ENCODE measurements at regions not wholly inside any gene's neighbourhood (a gene's known extent, or its start where the extent isn't known, plus 50 kb on each side); places are given as distances from the start of the nearest gene placed in this dataset.

DNA sequence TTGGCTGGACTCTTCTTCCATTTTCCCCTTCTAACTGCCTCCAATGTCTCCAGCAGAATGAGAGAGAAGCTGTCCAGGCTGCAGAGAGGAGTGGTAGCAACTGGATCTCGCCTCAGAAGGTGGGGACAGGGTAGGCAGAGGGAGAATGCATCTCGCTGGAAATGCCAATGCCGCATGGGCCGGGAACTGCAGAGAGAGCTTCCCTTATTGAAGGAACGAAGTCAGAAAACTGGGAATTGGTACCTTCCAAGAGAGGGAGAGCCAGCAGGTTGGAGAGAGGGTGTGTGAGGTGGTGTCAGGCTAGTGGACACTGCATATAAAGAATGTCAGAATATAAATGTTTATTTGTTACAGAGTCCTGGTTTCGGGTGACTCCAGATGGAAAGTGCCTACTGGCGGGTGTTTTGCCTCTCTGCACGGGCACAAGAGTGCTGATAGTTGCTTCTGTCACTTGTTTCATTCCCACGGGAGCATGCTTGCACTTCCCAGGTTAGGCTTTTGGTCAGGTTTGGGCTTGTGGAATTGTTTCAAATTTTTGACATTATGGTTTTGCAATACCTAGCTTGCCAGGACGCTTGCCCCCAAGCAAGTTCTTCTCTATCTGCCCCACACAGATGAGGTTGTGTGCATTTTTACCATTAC lies 156.8 kb upstream of the STS start:
- no peak for TF ChIP-seq ZBTB7A (IDR thresholded peaks at IDR 0.05; ENCODE audit: low read depth)
- TF ChIP-seq, protein P1, sequence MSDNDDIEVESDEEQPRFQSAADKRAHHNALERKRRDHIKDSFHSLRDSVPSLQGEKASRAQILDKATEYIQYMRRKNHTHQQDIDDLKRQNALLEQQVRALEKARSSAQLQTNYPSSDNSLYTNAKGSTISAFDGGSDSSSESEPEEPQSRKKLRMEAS (IDR thresholded peaks at IDR 0.05): no peak
- no peak for TF ChIP-seq EP300 (IDR thresholded peaks at IDR 0.05; ENCODE audit: borderline replicate concordance)
- TF ChIP-seq TEAD4 (IDR thresholded peaks at IDR 0.05): no peak
- TF ChIP-seq RAD21 (IDR thresholded peaks at IDR 0.05; ENCODE audit: low read depth): no peak
- no peak for TF ChIP-seq EGR1 (IDR thresholded peaks at IDR 0.05)
- no peak for TF ChIP-seq YY1 (IDR thresholded peaks at IDR 0.05; ENCODE audit: low read depth)
- TF ChIP-seq, protein P2, sequence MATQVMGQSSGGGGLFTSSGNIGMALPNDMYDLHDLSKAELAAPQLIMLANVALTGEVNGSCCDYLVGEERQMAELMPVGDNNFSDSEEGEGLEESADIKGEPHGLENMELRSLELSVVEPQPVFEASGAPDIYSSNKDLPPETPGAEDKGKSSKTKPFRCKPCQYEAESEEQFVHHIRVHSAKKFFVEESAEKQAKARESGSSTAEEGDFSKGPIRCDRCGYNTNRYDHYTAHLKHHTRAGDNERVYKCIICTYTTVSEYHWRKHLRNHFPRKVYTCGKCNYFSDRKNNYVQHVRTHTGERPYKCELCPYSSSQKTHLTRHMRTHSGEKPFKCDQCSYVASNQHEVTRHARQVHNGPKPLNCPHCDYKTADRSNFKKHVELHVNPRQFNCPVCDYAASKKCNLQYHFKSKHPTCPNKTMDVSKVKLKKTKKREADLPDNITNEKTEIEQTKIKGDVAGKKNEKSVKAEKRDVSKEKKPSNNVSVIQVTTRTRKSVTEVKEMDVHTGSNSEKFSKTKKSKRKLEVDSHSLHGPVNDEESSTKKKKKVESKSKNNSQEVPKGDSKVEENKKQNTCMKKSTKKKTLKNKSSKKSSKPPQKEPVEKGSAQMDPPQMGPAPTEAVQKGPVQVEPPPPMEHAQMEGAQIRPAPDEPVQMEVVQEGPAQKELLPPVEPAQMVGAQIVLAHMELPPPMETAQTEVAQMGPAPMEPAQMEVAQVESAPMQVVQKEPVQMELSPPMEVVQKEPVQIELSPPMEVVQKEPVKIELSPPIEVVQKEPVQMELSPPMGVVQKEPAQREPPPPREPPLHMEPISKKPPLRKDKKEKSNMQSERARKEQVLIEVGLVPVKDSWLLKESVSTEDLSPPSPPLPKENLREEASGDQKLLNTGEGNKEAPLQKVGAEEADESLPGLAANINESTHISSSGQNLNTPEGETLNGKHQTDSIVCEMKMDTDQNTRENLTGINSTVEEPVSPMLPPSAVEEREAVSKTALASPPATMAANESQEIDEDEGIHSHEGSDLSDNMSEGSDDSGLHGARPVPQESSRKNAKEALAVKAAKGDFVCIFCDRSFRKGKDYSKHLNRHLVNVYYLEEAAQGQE (IDR thresholded peaks at IDR 0.05; ENCODE audit: low read depth): no peak
- no peak for TF ChIP-seq TAF1 (IDR thresholded peaks at IDR 0.05; ENCODE audit: low read depth)
- TF ChIP-seq, protein P3, sequence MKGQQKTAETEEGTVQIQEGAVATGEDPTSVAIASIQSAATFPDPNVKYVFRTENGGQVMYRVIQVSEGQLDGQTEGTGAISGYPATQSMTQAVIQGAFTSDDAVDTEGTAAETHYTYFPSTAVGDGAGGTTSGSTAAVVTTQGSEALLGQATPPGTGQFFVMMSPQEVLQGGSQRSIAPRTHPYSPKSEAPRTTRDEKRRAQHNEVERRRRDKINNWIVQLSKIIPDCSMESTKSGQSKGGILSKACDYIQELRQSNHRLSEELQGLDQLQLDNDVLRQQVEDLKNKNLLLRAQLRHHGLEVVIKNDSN (IDR thresholded peaks at IDR 0.05): no peak
- TF ChIP-seq CREB1 (IDR thresholded peaks at IDR 0.05; ENCODE audit: low read depth): no peak
- TF ChIP-seq FOXM1 (IDR thresholded peaks at IDR 0.05; ENCODE audit: borderline replicate concordance, low read depth): no peak
- TF ChIP-seq CEBPB (IDR thresholded peaks at IDR 0.05): no peak

DNA sequence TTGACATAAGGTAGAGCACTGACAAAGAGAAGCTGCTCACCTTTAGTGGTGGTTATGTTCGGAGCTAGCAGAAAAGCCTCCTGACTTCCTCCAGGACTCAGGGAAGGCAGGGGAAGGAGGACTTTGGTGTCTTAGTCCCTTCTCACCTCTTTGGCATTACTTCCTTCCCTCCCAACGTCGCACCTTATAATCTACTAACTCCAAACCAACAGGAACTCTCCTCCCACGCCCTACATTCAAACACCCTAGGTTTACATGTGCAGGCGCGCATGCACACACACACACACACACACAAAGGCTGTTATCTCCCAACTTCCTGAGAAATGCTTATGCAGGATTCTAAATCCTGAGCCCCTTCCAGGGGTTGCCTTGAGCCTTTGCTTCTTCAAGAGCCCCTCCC lies 157.7 kb upstream of the STS start:
- TF ChIP-seq NFIC (IDR thresholded peaks at IDR 0.05): no peak

DNA sequence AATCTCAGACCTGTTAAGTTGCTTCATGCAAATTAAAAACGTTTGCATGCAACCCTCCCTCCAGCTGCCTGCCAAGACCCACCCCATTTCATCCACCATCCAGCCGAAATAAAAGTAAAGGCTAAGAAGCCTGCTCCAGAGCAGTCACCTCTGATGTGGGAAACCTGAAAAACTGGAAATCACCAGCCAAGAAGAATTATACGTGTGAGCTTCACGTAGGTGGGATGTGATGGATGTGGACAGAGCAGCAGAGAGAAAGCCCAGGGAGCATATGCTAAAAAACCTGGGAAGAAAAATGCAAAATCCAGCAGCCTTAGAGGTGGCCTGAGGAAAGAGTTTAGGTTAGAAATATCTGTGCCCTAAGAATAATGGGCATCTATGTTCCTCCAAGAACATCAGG lies 160.6 kb upstream of the STS start:
- TF ChIP-seq CREB1 (IDR thresholded peaks at IDR 0.05; ENCODE audit: low read depth) (no peak), EP300 (IDR thresholded peaks at IDR 0.05; ENCODE audit: borderline replicate concordance) (no peak), FOXM1 (IDR thresholded peaks at IDR 0.05; ENCODE audit: borderline replicate concordance, low read depth) (no peak), TEAD4 (IDR thresholded peaks at IDR 0.05) (no peak), TCF12 (IDR thresholded peaks at IDR 0.05; ENCODE audit: low read depth) (no peak), ZBTB7A (IDR thresholded peaks at IDR 0.05; ENCODE audit: low read depth) (no peak)
- TF ChIP-seq, protein P2 (IDR thresholded peaks at IDR 0.05; ENCODE audit: low read depth): no peak
- TF ChIP-seq, protein P3 (IDR thresholded peaks at IDR 0.05): no peak

DNA sequence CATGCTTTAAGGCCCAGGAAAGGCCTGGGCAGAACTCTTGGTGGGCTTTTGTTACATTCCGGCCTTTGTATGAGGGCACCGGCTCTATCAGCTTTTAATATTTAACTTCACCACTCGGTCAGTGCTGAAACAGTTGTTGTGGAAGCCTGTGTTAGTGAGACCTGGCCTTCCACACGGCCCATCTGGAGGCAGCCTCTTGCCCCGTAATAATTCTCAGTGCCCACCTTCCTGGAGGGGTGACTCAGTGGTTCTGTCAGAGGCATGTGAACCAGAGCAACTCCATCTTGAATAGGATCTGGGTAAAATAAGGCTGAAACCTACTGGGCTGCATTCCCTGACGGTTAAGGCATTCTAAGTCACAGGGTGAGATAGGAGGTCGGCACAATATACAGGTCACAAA lies 162.0 kb upstream of the STS start:
- no peak for TF ChIP-seq ZBTB7A (IDR thresholded peaks at IDR 0.05; ENCODE audit: low read depth)
- no peak for TF ChIP-seq EP300 (IDR thresholded peaks at IDR 0.05; ENCODE audit: borderline replicate concordance)
- TF ChIP-seq CEBPB (IDR thresholded peaks at IDR 0.05): no peak
- TF ChIP-seq, protein P2 (IDR thresholded peaks at IDR 0.05; ENCODE audit: low read depth): no peak
- TF ChIP-seq YY1 (IDR thresholded peaks at IDR 0.05; ENCODE audit: low read depth): no peak
- no peak for TF ChIP-seq CREB1 (IDR thresholded peaks at IDR 0.05; ENCODE audit: low read depth)
- TF ChIP-seq TAF1 (IDR thresholded peaks at IDR 0.05; ENCODE audit: low read depth): no peak
- TF ChIP-seq TEAD4 (IDR thresholded peaks at IDR 0.05): no peak
- TF ChIP-seq RAD21 (IDR thresholded peaks at IDR 0.05; ENCODE audit: low read depth): no peak
- TF ChIP-seq NFIC (IDR thresholded peaks at IDR 0.05): no peak
- TF ChIP-seq TCF12 (IDR thresholded peaks at IDR 0.05; ENCODE audit: low read depth): no peak
- TF ChIP-seq FOXM1 (IDR thresholded peaks at IDR 0.05; ENCODE audit: borderline replicate concordance, low read depth): no peak
- no peak for TF ChIP-seq EGR1 (IDR thresholded peaks at IDR 0.05)
